Urothelium cell line (cell line): ENCODE measurements at regions not wholly inside any gene's neighbourhood (a gene's known extent, or its start where the extent isn't known, plus 50 kb on each side); places are given as distances from the start of the nearest gene placed in this dataset.

Experiments
- DNase-seq: peaks from one replicate; pipeline ENCODE4 v3.0.0; 2011; ENCODE audit warnings: low spot score, mixed read lengths
- FAIRE-seq: peaks from 2 replicates; lab custom pipeline; 2011; peaks lifted over from hg19 to GRCh38; lab: Jason Lieb, UNC

DNA sequence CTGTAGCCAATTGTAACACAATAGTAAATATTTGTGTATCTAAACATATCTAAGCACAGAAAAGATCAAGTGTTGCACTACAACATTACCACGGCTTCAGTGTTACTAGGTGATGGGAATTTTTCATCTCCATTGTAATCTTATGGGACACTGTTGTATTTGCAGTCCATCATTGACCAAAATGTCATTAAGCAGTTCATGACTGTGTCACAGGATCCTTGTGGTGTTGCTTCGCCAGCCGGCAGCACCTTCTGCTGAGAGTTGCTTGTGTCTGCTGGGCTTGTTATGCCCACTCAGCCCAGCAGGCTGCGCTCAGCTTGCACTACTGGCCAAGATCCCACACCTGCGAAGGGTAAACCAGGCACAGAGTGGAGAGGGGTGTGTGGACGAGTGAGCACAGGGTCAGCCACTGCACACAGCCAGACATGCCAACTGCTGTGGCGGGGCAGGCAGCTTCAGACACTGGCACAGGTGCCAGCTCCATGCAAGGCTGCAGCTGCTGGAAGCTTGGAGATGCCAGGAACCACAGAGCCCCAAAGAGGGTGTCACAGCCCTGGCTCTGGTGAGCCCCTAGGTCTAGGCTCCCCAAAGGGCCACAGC, 273.7 kb downstream of the CETN3 start:
- DNase-seq, result no peak
- no peak for FAIRE-seq

DNA sequence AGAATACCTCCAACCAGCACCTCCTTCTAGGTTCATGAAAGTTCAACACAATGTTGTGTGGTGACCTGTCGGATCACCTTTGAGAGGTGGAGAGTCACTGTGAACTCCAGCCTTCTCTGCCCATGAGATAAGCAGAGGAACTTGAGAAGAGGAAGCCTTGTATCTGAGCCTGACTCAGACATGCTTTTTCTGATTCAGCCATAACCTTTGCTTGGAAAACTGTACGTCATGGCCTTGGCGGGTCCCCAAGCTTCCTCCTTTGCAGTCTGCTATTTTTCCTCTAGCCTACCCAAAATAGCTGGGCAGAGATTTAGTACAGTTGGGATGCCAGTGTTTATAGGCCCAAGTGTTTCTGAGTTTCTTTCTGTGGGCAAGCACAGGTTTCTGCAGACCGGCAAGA, 274.7 kb downstream of the CETN3 start:
- FAIRE-seq (no peak), DNase-seq (no peak)

DNA sequence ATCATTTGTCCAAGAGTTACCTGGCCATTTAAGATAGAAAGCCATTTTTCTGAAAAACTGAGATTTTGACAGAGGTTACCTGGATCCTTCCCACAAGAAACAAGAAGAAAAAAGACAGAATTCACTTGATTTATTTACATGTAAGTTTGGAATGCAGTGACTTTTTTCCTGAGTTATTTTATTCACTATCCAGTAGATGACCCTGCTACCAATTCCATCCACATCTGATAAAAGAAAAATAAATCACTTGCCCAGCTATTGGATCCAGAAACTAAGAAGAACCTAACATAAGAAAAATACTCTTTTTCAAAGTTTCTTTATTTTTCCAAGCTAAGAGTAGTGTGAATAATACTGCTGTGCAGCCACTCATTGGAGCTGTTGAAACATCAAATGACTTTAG, 275.2 kb downstream of the CETN3 start:
- no peak for DNase-seq
- FAIRE-seq, result no peak

DNA sequence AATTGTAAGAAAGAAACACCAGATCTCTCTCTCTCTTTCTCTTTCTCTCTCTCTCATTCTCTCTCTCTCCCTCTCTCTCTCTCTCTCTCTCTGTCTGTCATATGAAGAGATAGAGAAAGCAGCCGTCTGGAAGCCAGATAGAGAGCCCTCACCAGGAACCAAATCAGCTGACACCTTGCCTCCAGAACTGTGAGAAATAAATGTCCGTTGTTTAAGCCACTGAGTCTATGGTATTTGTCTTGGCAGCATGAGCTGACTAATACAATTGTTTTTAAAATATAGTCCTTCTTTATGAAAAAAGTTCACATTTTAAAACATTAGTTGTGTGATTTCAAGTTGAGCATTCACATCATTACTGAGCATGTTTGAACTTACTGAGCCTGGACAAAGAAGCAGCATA, 275.6 kb downstream of the CETN3 start:
- FAIRE-seq, result no peak

DNA sequence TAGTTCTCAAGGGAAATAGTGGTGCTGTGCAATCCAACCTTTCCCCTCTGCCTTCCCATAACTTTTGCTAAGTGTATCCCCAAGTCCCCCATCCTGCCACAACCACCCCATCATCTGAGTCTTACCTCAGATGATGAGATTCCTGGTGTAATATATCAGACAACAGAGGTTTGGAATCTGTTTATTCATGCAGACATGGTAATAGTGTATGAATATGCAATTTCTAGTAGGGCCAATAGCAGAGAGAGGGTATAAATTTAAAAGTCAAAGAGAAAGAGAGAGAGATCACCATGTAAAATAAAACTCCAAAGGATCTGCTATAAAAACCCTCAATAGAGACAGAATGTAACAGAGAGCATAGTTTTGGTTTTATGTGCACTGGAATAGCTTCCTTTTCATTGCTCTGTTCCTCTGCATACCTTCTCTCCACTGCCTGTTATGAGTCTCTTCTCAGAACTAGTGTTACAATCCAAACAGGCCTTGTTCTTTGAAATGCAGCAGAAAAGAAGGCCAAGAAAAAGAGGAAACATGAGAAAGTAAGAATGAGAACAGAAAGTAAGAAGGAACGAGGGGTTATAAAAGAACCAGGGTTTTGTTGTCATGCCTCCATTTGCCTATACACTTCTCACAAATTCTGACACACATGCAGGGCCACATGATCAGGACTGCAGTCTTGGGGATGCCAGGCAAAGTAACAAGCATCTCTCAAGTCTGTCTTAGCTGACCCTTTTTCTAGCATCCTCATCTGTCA, 278.0 kb downstream of the CETN3 start:
- no peak for FAIRE-seq
- no peak for DNase-seq

More for the DNA sequence above, 275.6 kb downstream of the CETN3 start:
- DNase-seq, result no peak

DNA sequence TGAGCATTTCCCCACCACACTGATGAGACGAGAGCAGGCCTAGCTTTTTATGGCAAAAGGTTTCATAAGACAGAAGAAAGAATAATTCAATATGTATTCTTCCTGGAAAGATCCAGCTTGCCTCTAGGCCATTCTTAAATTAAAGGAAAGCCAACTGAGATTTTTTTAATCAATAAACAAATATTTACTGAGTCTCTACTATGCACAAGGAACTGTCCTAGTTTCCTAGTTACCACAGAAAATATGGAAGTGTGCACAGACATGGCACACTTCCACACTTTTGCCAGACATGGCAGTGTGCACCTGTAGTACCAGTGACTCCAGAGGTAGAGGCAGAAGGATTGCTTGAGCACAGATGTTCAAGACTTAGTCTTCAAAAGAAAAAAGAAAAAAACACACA, 281.0 kb downstream of the CETN3 start:
- FAIRE-seq, result no peak
- DNase-seq, result no peak

DNA sequence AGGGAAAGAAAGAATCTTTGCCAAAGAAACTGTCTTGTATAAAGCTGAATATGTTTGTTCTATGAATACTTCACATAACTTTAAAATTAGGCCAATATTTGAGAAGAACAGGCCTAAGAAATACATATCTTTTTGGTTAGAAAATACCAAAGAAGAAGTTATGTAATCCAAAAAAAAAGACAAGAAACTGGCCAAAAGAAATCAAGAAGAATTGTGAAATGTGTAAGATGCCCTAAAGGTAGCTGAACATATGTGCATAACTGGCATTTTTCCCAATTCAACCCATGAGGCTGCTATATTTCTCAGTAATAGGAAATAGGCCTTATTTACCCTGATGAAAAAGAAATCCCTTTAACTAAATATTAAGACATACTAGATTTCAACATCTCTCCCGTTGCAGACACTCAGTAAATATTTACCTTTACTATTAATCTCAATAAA, 290.0 kb downstream of the CETN3 start:
- no peak for DNase-seq
- FAIRE-seq, result no peak

DNA sequence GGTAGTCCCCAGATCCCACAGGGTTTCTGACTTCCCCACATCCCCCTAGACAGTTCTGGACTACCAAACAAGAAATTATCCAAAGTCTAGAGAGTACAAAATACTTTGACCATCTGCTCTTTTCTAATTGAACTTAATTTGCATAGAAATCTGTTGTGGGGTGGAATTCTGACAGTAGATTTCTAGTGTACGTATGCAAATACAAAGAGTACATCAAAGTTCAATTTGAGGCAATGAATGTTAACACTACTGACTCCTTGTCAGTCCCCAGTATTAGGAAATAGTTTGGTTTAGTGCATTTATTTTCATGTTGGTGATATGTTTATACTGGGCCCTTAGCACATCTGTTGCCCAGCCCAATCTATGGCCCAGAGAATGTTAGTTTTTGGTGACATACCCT, 292.6 kb downstream of the CETN3 start:
- FAIRE-seq, result no peak
- DNase-seq, result no peak

DNA sequence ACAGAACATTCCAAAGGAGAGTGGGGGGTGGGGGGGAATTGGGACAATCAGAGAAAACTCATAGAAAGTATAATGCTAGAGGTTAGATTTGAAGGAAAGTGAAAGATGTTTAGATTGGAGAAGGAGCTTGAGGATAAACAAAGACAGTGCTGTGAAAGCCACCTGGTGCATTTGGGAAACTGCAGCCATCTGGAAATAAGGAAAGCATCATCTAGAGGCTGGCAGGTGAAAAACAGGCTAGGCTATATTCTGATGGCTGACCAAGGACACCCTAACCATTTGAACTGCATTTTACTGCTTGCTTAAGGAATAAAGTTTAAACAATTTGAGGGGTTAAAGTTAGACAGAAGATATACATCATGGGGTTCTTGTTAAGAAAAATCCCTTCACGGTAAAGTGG, 296.4 kb downstream of the CETN3 start:
- FAIRE-seq (no peak), DNase-seq (no peak)

DNA sequence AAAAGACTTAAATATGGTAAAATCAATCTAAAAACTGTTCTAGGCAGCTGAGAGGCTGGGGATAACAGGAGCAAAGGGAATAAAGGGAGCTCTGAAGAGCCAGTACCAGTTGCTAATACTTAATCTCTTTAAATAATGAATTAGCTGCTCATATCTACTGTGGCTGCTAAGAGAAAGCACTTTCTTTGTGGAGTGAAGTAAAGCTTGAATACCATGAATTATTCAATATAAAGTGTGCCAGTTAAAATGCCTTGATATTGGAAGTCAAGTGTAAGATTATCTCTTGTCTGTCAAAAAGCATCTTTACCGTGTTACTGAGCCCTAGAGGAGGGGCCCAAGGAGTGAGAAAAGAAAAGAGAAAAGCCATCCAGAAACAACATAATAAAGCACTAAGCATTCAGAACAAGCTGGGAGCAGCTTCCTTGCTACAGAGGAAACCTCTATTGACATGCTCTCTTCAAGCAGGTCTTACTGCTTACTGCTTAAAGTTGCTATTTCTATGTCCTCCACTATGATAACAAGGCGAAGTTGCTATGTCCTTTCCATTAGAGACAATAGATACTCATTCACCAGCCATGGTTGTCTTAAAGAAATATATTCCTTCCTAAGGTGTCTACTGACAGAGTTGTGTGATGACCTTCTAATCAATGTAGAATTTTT, 297.4 kb downstream of the CETN3 start:
- FAIRE-seq (no peak), DNase-seq (no peak)

DNA sequence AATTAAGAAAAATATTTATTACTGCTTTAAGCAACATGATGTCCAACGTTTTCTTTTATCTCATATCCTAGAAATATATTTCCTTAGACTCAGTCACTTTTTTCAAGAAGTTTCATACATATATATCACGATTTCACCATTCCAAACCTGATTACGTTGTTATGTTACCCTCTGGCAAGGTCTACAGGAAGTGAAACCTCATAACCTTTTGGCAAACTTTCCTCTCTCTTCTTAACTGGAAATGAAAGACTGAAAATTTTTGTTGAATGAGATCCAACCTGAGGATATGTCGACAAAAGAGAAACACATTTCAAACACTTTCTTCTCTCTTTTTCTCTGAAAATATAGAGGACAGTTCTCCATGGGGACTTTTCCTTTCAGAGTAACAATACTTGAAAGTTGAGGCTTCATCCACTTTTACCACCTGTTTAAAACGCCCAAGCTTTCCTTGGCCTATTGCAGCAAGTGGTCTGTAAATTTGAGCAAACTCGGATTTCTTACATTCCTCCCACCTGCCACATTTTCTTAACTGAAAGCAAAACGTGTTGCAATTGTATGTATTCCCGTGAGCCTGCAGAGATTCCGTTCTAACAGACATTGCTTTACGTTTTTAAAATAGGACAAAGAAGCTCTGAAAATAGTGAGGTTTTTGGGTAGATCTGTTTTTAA, 298.1 kb downstream of the CETN3 start:
- DNase-seq, result no peak
- no peak for FAIRE-seq

DNA sequence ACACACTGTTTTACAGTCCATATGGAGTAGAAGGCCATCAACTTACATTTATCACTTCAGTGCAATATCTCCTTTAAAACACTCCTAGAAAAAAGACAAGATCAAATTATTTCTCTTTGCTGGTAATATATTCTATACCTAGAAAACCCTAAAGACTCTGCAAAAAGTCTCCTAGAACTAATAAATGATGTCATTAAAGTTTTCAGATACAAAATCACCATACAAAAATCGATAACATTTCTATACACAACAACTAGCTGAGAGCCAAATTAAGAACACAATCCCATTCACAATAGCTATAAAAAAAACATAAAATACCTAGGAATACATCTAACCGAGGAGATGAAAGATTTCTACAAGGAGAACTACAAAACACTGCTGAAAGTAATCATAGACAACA, 300.3 kb downstream of the CETN3 start:
- FAIRE-seq, result no peak
- no peak for DNase-seq

DNA sequence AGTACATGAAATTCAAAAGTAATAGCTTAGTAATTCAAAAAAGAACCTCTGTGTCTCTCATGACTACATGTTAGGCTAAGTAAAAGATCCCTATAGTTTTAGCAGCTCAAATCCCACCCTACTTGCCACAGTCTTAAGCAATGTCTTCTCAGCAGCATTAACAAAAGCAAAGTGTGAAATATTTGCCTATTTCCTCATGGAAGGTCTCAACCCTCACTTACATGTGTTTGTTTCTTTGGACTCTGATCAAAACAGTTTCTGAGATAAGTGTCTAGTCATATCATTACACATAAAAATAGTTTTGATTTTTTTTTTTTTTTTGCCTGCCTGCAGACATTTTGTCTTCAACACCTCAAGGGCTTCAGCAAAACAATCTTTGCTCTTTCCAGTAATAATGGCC, 310.5 kb downstream of the CETN3 start:
- DNase-seq (no peak), FAIRE-seq (no peak)

DNA sequence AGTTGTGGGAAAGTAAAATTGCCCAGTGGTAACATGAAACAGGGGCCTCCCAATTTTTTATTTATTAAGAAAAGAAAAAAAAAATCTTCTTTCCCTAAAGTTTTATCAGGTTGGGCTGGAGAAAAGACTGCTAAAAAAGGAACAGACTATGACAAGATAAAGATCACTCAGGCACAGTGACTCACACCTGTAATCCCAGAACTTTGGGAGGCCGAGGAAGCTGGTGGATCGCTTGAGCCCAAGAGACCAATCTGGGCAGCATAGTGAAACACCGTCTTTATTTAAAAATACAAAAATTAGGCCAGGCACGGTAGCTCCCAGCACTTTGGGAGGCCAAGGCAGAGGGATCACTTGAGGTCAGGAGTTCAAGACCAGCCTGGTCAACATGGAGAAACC, 312.5 kb downstream of the CETN3 start:
- FAIRE-seq, result no peak
- no peak for DNase-seq

DNA sequence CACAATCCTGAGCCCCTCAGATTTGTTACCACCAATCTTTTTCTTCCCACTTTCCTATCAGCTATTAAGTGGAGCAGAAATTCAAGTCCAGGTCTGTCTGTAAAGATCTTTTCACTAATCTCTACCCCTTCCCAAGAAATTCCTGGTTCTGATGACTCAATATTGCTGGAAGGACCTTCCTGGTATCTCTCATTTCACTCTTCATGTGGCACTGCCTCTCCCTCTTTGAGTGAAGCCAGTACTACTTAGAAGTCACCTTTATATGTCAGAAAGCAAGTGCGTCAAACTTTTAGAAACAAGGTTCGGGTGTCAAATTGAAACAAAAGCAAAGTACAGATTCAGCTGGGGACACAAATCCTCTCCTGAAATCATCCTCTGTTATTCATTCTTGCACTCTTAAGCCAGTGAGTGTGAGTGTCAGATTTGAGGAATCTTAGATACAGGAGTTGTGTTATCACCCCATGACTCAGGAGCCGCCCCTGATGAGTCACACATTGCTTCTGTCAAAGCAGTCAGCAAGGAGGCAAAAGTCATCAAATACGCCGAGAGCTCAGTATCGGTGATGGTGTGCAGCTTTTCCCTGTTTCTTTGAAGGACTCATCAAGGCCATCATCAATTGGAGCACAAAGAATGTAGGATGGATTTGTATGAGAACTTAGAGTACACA, 313.0 kb downstream of the CETN3 start:
- FAIRE-seq, result peak; percentile 20
- DNase-seq, result peak; percentile 65

DNA sequence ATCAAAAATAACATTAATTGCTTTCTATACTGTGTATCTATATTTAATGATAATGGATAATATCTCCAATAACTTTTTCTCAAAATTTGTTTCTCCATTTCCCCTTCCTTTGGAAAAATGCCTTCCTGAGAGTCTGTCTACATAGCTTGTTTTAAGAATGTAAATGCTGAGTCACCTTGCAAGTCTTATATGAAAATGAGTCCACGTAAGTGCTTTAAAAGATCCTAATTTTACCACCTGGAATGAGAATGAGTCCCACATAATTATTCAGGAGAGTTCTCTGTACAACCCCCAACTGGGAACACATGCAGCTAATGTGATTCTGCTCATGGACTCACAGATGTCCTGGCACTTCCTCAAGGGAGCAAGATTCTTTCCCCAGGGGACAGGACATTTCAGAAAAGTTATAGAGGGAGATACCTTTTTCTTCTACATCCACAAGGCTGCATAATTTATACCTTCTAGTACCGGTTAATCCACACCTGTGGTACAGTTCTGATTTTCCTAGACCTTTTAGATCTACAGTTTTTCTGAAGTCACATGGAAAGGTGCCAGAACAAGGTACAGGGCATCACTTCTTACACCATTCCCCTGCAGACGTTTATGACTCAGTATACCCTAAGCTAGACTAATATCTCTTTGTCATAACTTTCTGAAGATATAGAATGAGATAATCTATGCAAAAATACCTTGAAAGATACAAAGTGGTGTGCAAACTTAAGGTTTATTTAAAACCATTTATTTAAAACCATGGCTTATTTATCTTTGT, 314.1 kb downstream of the CETN3 start:
- DNase-seq, result no peak
- no peak for FAIRE-seq

DNA sequence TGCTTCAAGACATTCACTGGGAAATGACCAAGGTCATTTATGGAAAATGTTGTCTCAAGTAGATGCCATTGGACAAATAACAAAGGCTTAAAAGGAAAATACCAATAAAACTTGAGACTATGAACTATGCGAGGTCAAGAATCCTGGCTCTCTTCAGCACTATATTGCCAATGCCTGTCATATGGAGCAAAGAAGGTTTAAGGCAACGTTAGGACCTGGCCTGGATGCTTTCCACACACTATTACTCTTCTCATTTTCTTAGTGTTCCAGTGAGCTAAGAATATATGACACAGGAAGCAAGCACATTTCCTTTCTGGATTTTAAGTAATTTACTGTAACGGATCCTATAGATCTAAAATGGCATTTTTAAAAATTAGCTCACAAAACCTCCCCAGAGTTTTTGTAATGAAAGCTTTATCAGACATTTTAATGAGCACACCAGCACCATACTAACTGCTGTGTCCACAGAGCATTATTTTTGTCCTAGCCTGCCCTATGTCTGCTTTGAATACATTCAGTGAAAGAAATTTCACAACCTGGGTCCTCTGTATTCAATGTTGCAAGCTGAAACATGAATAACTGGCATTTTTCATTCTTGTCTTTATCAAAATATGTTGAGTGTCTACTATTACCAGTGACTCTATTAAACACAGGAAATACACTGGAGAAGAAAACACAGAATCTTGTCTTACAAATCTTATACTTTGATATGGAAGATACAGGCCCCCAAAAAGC, 315.6 kb downstream of the CETN3 start:
- no peak for DNase-seq
- FAIRE-seq, result no peak

DNA sequence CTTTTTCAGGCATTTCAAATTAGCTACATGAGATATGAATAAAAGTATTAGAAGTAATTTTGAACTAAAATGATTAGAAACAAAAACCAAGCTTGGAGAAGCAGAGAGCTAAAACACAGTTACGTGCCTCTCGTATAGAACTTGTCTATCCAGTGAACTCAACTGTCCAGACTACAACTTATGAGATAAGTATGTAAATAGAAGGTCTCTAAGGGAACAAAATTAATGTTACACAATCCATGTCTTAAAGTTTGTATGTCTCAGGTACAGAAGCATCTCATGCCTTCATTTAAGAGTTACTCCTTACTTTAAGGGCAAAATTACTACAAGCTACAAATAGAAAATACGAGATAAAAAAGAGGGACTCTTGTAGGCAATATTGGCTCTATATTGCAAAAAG, 316.8 kb downstream of the CETN3 start:
- DNase-seq, result no peak
- FAIRE-seq, result no peak

DNA sequence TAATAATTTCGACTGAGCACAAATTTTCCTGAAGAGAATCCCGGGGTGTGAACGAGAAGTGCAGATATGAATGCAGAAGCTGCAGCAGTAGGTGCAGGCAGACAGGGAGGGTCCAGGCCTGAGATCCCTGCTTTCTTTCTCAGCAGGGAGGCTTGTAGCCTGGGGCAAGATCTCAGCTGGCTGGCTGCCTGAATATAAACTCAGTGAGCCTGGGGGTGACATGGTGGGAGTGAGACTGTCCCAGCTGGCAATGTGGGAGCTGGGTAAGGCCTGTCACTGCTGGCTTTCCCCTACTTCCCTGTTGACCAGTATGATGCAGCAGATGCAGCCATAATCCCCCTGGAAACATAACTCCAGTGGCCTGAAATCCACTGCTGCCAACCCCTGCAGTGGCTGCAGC, 325.2 kb downstream of the CETN3 start:
- DNase-seq (no peak), FAIRE-seq (no peak)
